Activated T-helper 9 cell treated with anti-CD3 and anti-CD28 coated beads, Interleukin-2, amount 50 U/mL, for 16 hours (primary cell): ENCODE measurements at regions not wholly inside any gene's neighbourhood (a gene's known extent, or its start where the extent isn't known, plus 50 kb on each side); places are given as distances from the start of the nearest gene placed in this dataset.
"Not testable (repeated sequence)": the region's sequence is repeated elsewhere in the genome, so short reads cannot be mapped to it uniquely, and the experiment has no call there.

Experiments
- DNase-seq: peaks from one replicate; pipeline ENCODE4 v3.0.0-alpha.2; 2020; ENCODE audit warnings: low read depth

- DNase-seq, result no peak
These were observed 64.9 kb upstream of the KBTBD8 start for GRCh38 chr3:66933233-66933632.

GRCh38 chr3:66934041-66934440, 64.1 kb upstream of the KBTBD8 start:
- no peak for DNase-seq

GRCh38 chr3:66934725-66935124, 63.4 kb upstream of the KBTBD8 start:
- no peak for DNase-seq

- not testable (repeated sequence) for DNase-seq
These were observed 61.1 kb upstream of the KBTBD8 start for GRCh38 chr3:66937041-66937440.

GRCh38 chr3:66938338-66938963, 59.7 kb upstream of the KBTBD8 start:
- no peak for DNase-seq

GRCh38 chr3:66948041-66948440, 50.1 kb upstream of the KBTBD8 start:
- DNase-seq, result no peak
